ENCODE measurements at regions not wholly inside any gene's neighbourhood (a gene's known extent, or its start where the extent isn't known, plus 50 kb on each side); places are given as distances from the start of the nearest gene placed in this dataset.

DNA sequence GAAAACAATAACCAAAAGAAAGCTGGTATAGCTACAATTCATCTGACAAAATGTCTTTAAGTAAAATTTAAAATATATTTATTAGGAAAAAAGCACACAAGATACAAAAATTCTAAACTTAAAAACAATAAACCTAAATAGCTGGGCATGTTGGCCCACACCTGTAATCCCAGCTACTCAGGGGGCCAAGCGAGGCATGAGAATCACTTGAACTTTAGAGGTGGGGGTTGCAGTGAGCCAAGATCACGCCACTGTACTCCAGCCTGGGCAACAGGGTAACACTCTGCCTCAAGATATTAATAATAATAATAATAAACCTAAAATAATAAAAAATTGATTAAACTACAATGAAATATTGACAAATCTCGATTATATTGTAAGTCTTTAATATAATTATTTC is 77.8 kb upstream of the PDK4 start:
- ChIA-PET CTCF (ENCODE audit: low intra/inter-chr PET ratio, low total read pairs) (no interaction called here), POLR2A (no interaction called here)
- FAIRE-seq (no peak), ATAC-seq (no peak), DNase-seq (ENCODE audit: low spot score) (no peak)
- no peaks in the 10 kb centered on the region; a peak in 1 of 5 replicates for H3K27me3 ChIP-seq (ENCODE audit: control insufficient read depth in 1 of 2, insufficient read depth in 2 of 2, low read length in 2 of 2)
- no peak for TF ChIP-seq ISX (CRISPR knock-in tag; conservative IDR thresholded peaks at IDR 0.05)
- no peak for TF ChIP-seq TBL1XR1 (IDR thresholded peaks at IDR 0.05; ENCODE audit: borderline replicate concordance, low read length, partially characterized antibody)
- TF ChIP-seq GTF3A (CRISPR knock-in tag; conservative IDR thresholded peaks at IDR 0.05) = no peak
- no peak for TF ChIP-seq ZNF446 (CRISPR knock-in tag; IDR thresholded peaks at IDR 0.05)
- no peak for TF ChIP-seq SIX1 (CRISPR knock-in tag; IDR thresholded peaks at IDR 0.05; ENCODE audit: borderline replicate concordance)
- TF ChIP-seq, protein P1, sequence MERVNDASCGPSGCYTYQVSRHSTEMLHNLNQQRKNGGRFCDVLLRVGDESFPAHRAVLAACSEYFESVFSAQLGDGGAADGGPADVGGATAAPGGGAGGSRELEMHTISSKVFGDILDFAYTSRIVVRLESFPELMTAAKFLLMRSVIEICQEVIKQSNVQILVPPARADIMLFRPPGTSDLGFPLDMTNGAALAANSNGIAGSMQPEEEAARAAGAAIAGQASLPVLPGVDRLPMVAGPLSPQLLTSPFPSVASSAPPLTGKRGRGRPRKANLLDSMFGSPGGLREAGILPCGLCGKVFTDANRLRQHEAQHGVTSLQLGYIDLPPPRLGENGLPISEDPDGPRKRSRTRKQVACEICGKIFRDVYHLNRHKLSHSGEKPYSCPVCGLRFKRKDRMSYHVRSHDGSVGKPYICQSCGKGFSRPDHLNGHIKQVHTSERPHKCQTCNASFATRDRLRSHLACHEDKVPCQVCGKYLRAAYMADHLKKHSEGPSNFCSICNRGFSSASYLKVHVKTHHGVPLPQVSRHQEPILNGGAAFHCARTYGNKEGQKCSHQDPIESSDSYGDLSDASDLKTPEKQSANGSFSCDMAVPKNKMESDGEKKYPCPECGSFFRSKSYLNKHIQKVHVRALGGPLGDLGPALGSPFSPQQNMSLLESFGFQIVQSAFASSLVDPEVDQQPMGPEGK (CRISPR knock-in tag; IDR thresholded peaks at IDR 0.05) = no peak
- TF ChIP-seq, protein P2, sequence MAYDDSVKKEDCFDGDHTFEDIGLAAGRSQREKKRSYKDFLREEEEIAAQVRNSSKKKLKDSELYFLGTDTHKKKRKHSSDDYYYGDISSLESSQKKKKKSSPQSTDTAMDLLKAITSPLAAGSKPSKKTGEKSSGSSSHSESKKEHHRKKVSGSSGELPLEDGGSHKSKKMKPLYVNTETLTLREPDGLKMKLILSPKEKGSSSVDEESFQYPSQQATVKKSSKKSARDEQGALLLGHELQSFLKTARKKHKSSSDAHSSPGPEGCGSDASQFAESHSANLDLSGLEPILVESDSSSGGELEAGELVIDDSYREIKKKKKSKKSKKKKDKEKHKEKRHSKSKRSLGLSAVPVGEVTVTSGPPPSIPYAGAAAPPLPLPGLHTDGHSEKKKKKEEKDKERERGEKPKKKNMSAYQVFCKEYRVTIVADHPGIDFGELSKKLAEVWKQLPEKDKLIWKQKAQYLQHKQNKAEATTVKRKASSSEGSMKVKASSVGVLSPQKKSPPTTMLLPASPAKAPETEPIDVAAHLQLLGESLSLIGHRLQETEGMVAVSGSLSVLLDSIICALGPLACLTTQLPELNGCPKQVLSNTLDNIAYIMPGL (CRISPR knock-in tag; IDR thresholded peaks at IDR 0.05; ENCODE audit: borderline replicate concordance in 1 of 2, low read depth in 1 of 2) = no peak
- TF ChIP-seq ZNF292 (CRISPR knock-in tag; IDR thresholded peaks at IDR 0.05; ENCODE audit: borderline replicate concordance, low read depth) = no peak
- TF ChIP-seq MEIS1 (CRISPR knock-in tag; IDR thresholded peaks at IDR 0.05; ENCODE audit: borderline replicate concordance) = no peak
- TF ChIP-seq, protein P3, sequence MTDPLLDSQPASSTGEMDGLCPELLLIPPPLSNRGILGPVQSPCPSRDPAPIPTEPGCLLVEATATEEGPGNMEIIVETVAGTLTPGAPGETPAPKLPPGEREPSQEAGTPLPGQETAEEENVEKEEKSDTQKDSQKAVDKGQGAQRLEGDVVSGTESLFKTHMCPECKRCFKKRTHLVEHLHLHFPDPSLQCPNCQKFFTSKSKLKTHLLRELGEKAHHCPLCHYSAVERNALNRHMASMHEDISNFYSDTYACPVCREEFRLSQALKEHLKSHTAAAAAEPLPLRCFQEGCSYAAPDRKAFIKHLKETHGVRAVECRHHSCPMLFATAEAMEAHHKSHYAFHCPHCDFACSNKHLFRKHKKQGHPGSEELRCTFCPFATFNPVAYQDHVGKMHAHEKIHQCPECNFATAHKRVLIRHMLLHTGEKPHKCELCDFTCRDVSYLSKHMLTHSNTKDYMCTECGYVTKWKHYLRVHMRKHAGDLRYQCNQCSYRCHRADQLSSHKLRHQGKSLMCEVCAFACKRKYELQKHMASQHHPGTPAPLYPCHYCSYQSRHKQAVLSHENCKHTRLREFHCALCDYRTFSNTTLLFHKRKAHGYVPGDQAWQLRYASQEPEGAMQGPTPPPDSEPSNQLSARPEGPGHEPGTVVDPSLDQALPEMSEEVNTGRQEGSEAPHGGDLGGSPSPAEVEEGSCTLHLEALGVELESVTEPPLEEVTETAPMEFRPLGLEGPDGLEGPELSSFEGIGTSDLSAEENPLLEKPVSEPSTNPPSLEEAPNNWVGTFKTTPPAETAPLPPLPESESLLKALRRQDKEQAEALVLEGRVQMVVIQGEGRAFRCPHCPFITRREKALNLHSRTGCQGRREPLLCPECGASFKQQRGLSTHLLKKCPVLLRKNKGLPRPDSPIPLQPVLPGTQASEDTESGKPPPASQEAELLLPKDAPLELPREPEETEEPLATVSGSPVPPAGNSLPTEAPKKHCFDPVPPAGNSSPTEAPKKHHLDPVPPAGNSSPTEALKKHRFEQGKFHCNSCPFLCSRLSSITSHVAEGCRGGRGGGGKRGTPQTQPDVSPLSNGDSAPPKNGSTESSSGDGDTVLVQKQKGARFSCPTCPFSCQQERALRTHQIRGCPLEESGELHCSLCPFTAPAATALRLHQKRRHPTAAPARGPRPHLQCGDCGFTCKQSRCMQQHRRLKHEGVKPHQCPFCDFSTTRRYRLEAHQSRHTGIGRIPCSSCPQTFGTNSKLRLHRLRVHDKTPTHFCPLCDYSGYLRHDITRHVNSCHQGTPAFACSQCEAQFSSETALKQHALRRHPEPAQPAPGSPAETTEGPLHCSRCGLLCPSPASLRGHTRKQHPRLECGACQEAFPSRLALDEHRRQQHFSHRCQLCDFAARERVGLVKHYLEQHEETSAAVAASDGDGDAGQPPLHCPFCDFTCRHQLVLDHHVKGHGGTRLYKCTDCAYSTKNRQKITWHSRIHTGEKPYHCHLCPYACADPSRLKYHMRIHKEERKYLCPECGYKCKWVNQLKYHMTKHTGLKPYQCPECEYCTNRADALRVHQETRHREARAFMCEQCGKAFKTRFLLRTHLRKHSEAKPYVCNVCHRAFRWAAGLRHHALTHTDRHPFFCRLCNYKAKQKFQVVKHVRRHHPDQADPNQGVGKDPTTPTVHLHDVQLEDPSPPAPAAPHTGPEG (CRISPR knock-in tag; IDR thresholded peaks at IDR 0.05) = no peak
- WGBS (ENCODE audit: low lambda C conversion rate) = 10% methylated on average over 3 of the region's 3 CpGs
- H3K4me1 ChIP-seq (ENCODE audit: insufficient read depth, low read length) = no peaks in the 10 kb centered on the region
- no TSS peak for BruUV-seq (replicated peaks)
- H3K9ac ChIP-seq (ENCODE audit: insufficient read depth, low read depth, low read length) = no peak overlapping the region
- H4K20me1 ChIP-seq (ENCODE audit: insufficient read depth, low read length) = no peaks in the 10 kb centered on the region
- H3K4me2 ChIP-seq (ENCODE audit: low read depth, low read length) = no peak overlapping the region
- no peak overlapping the region for H2AFZ ChIP-seq (ENCODE audit: low read length)
- H3K36me3 ChIP-seq (replicated peaks in 1 of 2; ENCODE audit: control insufficient read depth in 1 of 2, insufficient read depth in 2 of 2, low read length in 2 of 2) = no peaks in the 10 kb centered on the region
- no peaks in the 10 kb centered on the region for H3K79me2 ChIP-seq (ENCODE audit: insufficient read depth, low read length)
- H3K4me3 ChIP-seq (replicated peaks in 1 of 3; ENCODE audit: insufficient read depth in 1 of 3, low read depth in 2 of 3, low read length in 3 of 3) = no peak overlapping the region
- no peak overlapping the region for H3K27ac ChIP-seq (ENCODE audit: extremely low read length, insufficient read depth, low read length)
- in situ Hi-C loops (cut with HindIII; ENCODE audit: extremely low pct_ligation_motif_present, low pct_unique_long_range_greater_than_20kb) (no loop called here), intact Hi-C loops (cut with micrococcal nuclease; ENCODE audit: unreplicated experiment) (no loop called here)
- H3K9me3 ChIP-seq (ENCODE audit: low read length) = no peaks in the 10 kb centered on the region
